GM19324 (cell line): ENCODE measurements at regions not wholly inside any gene's neighbourhood (a gene's known extent, or its start where the extent isn't known, plus 50 kb on each side); places are given as distances from the start of the nearest gene placed in this dataset.
"Not testable (repeated sequence)": the region's sequence is repeated elsewhere in the genome, so short reads cannot be mapped to it uniquely, and the experiment has no call there.

Experiments used
- ATAC-seq: cut with Tn5 transposase; IDR thresholded peaks from one replicate; pipeline ENCODE4 v1.9.1; 2021; ENCODE audit warnings: mild to moderate bottlenecking, moderate library complexity; ENCODE audit not compliant: unreplicated experiment, low FRiP score

- no peak for ATAC-seq
These were observed 254.8 kb upstream of the FAM241A start for GRCh38 chr4:111890412-111890811.

DNA sequence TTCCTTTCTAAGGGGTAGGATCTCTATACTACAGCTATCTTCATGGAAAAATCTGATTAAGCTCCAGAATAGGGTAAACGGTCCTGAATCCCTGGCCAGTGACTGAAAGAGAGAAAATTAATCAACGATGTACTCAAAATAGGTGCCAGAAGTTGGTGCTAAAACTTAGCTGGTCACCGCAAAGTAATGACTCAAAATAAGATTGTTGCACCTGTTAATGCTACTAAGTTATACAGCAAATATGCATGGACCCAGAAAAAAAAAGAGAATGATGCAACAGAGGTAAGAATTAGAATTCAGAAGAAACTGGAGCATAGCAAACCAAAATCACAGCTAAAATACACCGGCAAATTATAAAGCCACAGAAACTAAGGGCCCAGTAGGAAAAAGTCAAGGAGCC lies 239.7 kb upstream of the FAM241A start:
- ATAC-seq, result no peak

- no peak for ATAC-seq
These were observed 225.6 kb upstream of the FAM241A start for GRCh38 chr4:111919639-111920038.

DNA sequence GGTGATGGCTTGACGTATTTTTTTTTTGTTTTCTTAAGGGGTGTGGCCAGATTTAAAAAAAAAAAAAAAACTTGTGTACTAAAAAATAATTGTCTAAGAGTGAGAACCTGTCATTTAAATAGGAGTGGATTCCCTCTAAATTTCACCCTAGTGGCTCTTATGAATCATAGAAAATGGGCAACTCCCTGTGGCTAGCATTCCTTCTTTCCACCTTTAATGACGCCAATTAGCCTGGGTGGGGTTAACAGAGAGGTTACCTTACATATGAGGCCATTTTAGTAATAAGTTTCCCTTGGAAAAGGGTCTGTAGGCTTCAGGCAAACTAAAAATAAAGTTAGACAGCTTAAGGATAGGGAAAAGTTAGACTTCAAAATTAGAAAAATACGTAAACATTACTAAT lies 223.5 kb upstream of the FAM241A start:
- ATAC-seq, result no peak

DNA sequence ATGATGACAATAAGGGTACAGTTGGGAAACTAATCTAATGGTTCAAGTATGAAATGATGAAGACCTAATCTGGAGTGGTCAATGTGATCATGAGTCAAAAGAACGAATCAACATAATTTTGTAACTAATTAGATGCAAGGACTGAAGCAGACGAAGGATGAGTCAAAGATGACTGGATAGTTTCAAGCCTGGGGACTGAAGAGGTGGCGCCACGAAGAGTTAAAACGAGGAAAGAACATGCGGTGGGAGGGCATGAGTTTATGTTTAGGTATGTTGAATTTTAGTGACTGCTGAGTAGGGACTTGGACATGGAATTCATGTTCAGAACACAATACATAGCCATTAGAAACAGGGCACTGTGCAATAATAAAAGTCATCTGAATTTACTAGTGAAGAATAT lies 221.5 kb upstream of the FAM241A start:
- ATAC-seq, result no peak

GRCh38 chr4:111924696-111925095 lies 220.6 kb upstream of the FAM241A start:
- ATAC-seq, result no peak

- peak; percentile 93 for ATAC-seq
These were observed 214.6 kb upstream of the FAM241A start for GRCh38 chr4:111930659-111931058.

DNA sequence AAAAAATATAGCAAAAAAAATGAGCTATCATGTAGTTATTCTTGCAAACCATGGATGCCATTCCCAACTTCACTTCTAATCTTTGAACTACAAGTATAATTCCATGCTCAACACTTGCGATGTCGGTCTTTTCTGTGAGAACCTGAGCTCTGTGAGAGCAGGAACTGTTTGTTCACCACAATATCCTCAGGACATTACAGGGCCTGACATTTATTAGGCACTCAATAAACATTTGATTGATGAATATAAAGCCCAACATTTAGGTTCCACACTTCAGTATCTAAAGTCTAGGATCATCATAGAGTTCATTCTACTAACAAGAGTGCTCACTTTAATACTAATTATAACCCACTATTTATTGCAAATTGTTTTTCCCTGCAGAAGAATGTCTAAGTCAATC lies 211.6 kb upstream of the FAM241A start:
- no peak for ATAC-seq

DNA sequence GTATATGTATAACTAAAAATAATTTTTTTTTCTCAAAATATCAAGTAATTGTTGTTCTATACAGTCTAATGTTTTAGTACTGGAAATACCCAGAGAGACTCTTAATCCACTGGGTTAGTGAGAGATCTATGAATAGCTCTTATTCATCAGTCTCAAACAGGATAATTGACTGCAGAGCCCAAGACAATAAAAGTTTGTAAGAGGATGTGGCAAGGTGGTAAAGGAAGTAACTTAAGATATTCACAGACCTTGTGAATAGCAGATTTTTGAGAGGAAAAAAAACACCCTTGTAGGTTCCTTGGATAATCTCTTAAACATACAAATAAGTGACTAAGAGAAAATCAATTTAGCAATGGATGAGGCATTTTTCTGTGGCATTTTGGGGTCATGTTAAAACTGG lies 210.9 kb upstream of the FAM241A start:
- ATAC-seq, result no peak

DNA sequence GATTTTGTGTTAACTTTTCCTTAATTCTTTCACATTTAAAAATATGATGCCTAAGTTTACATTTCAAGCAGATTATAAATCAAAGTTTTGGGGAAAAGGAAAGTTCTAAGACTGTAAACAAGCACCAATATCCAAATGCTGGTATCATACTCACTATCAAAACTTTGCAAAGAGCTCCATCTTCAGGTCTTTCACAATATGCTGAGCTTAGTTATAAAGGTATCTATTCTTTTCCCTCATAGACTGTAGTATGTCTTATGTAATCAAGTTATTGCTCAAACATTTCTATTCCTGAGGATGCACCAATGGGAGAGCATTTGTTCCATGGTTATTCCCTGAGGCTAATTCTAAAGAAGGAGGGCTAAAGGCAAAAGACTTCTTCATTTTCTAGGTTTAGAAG lies 207.9 kb upstream of the FAM241A start:
- peak; percentile 72 for ATAC-seq

DNA sequence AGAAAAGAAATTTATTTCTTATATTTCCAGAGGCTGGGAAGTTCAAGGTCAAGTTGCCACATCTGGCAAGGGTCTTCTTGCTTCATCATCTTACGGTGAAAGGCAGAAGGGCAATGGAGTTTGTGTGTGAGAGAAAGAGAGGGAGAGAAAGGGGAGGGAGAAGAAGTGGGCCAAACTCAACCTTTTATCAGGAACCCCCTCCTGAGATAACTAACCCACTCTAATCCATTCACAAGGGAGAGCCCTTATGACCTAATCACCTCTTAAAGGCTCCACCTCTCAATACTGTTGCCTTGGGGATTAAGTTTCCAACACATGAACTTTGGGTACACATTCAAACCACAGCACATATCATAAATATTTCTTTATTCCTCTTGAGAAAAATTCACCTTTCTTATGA lies 203.3 kb upstream of the FAM241A start:
- ATAC-seq, result no peak

DNA sequence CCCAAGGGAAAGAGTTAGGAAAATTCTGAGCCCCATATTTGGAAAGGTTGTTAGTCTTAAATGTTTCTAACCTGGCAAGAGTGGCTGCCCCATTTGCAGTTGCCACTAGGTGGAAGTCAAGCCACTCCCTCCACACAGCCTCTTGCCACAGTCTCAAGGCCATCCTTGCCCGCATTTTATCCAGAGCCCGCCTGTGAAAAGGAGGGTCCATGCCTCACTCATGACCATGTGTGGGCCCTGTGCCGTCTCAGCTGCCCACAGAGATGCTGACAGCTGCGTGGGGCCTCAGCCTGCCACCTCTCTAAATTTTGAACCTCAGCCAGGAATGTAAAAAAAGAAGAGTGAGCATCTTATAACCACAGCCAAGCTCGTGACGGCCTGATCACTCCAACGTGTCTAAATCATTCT lies 201.5 kb upstream of the FAM241A start:
- ATAC-seq, result peak; percentile 85

GRCh38 chr4:111945014-111945413 lies 200.2 kb upstream of the FAM241A start:
- no peak for ATAC-seq

GRCh38 chr4:111946800-111947199 lies 198.5 kb upstream of the FAM241A start:
- no peak for ATAC-seq

DNA sequence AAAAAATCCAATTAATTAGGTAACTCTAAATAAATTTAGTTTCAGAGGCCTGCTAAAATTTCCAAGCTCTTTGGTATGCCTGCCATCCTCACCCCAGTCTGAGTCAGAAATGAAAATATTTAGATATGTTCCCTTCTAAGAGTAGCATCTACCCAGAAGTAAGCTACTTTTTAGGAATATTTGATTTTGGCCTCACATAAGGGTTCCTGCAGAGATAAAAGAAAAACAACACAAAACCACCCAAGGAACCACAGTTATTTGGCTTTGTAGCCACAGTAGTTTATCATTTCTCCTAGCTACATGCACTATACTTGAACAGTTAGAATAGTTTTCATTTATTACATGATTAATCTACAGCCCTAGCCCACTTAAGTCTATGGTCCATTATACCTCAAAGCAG lies 192.6 kb upstream of the FAM241A start:
- no peak for ATAC-seq

GRCh38 chr4:111954550-111954949 lies 190.7 kb upstream of the FAM241A start:
- ATAC-seq, result no peak

GRCh38 chr4:111955001-111955400 lies 190.3 kb upstream of the FAM241A start:
- no peak for ATAC-seq

GRCh38 chr4:111957116-111957515 lies 188.1 kb upstream of the FAM241A start:
- ATAC-seq, result no peak

DNA sequence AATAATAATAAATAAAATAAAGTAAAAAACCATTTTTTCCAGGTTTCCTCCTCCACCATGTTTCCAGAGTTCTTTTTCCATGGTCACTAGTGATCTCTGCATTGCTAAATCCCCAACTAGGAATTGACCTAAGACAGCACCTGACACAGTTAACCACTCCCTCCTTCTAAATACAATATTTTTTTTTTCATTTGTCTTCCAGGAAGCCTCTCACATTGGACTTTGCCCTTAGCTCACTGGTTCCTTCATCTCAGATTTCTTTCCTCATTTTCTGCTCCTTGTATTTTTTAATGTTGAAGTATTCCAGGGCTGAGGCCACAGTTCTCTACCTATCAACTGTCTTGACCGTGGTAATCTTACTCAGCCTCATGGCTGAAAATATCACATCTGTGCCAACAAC lies 187.3 kb upstream of the FAM241A start:
- no peak for ATAC-seq

GRCh38 chr4:111959222-111959621 lies 186.0 kb upstream of the FAM241A start:
- no peak for ATAC-seq

- ATAC-seq, result peak; percentile 87
These were observed 185.0 kb upstream of the FAM241A start for GRCh38 chr4:111960241-111960667.

DNA sequence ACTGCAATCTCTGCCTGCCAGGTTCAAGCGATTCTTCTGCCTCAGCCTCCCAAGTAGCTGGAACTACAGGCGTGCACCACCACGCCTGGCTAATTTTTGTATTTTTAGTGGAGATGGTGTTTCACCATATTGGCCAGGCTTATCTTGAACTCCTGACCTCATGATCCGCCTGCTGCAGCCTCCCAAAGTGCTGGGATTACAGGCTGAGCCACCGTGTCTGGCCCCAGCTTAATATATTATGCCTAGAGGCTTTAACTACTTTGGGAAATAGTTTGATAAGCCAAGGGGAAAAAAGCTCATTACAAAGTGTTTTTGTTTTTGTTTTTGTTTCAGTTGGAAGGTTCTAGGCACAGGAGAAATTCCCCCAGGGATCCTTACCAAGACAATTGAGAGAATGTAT lies 184.2 kb upstream of the FAM241A start:
- ATAC-seq, result not testable (repeated sequence)

- ATAC-seq, result no peak
These were observed 183.4 kb upstream of the FAM241A start for GRCh38 chr4:111961809-111962208.
